Prostate gland (tissue), 2 donors: ENCODE measurements at regions not wholly inside any gene's neighbourhood (a gene's known extent, or its start where the extent isn't known, plus 50 kb on each side); places are given as distances from the start of the nearest gene placed in this dataset.

Experiments used
- CTCF ChIP-seq, 4 experiments: fragments of 200-600 bp in 2 of 4; fragments of 450-650 bp in 2 of 4; sonication (generic) in 2 of 4; IDR thresholded peaks; 1 replicate in 3 of 4; 2 replicates in 1 of 4; pipeline ENCODE4 v1.5.1; 2016 to 2019; ENCODE audit warnings: antibody characterized with exemption in 4 of 4, mild to moderate bottlenecking in 2 of 4, moderate library complexity in 2 of 4
- POLR2AphosphoS5 ChIP-seq: sonication (generic); formaldehyde crosslinking; IDR thresholded peaks from one replicate; pipeline ENCODE4 v1.6.1; 2017; ENCODE audit warnings: antibody characterized with exemption

GRCh38 chr18:73840319-73840945 is 307.2 kb downstream of the FBXO15 start:
- no peak for TF ChIP-seq CTCF (IDR thresholded peaks at IDR 0.05)
- TF ChIP-seq POLR2AphosphoS5: no peak
